HG03469 (cell line): ENCODE measurements at regions not wholly inside any gene's neighbourhood (a gene's known extent, or its start where the extent isn't known, plus 50 kb on each side); places are given as distances from the start of the nearest gene placed in this dataset.
"Not testable (repeated sequence)": the region's sequence is repeated elsewhere in the genome, so short reads cannot be mapped to it uniquely, and the experiment has no call there.

Experiments
- ATAC-seq: cut with Tn5 transposase; IDR thresholded peaks from one replicate; pipeline ENCODE4 v1.9.1; 2021; ENCODE audit warnings: mild to moderate bottlenecking, moderate library complexity, moderate number of reproducible peaks; ENCODE audit not compliant: unreplicated experiment

DNA sequence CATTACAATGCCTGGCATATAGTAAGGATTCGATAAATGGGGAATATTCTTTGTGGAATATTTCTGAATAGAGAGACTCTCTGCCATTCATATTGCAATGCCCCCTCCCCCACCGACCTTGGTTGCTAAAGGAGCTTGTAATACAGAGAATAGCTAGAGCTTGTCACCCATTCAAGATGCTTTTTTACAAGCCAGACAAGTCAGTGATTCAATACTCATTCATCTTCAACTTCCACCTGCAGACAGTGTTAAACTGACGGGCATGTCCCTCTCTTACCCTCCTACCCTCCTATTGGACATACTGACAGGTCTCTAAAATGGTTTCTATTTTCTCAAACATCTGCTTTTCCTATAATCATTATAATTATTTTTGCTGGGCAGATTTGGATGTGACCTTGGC, 257.4 kb downstream of the KCNJ2 start:
- ATAC-seq, result no peak

DNA sequence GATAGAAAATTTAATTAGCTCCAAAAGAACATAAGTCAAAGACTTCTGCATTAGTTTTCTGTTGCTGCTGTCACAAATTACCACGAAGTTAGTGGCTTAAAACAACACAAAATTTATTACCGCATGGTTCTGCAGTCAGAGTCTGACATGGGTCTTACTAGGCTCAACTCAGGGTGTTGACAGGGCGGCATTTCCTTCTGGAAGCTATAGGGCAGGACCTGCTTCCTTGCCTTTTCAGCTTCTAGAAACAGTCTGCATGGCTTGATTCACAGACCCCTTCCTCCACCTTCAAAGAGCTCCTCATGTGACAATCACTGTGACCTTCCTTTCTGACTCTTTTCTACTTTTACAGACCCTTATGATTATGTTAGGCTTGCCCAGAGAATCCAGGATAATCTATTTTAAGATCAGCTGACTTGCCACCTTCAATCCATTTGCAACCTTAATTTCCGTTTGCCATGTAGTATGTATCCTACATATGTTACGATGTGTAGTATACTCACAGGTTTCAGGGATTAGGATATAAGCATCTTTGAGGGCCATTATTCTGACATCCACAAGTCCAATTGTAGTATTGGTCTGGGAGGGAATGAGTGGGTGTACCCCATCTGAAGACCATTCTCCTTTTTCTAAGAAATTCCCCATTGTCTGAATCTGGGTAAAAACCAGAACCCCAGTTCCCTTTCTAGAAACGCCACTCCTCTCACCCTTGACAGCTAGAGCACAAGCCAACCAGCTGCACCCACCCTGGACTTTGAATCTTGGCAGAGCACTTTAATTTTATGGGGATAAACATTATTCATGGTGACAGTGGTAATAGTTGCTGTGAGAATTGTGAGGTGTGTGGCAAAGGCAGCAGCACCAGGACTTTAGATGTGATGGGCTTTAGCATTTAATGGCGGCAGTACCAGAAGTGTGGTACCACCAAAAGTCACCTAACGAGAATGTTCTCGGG, 265.5 kb downstream of the KCNJ2 start:
- no peak for ATAC-seq

DNA sequence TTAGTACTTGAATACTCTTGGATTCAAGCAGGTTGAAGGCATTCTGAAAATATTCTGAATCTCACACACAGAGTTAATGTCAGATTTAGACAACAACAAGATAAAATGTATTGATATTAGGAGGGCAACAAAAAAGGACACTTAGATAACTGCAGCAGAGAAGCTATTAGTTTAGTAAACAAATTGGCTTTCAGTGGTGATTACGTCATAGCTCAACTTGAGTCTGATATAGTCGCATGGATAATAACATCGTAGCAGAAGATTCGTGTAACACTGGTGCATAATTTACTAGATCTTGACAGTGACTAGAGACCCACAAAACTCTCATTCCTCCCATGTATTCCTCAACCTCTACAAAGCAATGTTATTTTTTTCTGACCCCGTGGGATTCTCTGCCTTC, 268.3 kb downstream of the KCNJ2 start:
- ATAC-seq, result no peak

DNA sequence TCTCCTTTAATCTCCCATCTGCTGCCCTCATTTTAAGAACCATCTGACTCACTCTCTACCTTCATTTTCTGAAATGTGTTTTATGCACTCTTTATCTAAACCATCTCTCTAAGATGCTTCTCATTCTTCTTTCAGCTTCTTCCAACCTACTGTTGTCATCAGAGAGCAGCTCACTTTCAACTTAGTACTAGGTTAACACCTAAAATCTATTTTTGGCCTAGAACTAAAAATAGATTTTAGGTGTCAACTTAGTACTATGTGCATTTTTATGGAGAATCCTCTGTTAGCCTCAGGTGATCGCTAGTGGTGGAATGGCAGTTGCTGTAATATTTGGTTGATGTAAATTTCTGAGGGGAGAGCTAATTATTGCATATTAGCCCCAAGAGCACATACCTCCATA, 277.1 kb downstream of the KCNJ2 start:
- ATAC-seq, result no peak

DNA sequence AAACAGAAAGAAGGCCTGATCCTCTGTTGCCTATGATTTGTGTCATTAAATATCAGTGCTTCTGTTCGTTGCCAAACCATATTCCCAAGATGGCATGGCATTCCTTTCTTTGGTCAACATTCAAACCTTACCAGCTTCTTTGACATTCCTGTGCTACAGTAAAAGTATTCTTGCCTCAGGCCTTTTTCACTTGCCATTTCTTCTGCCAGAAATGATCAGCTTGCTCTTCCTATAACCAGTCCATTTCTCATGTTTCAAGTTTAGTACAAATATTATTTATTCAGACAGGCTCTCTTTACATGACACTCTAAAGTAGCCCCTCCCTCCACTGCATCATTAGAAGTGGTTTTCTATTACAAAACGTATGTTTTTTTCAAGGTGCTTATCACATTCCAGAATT, 278.3 kb downstream of the KCNJ2 start:
- ATAC-seq, result no peak

DNA sequence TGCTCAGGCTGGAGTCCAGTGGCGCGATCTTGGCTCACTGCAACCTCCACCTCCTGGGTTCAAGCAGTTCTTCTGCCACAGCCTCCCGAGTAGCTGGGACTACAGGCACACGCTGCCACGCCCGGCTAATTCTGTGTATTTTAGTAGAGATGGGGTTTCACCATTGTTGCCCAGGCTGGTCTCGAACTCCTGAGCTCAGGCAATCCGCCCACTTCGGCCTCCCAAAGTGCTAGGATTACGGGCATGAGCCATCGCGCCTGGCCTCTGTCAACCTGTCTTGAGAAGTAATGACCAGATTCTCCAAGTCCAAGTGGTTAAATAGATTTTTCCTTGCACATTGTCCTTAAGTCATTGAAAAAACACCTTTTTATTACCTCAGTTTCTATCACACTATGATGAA, 283.7 kb downstream of the KCNJ2 start:
- ATAC-seq, result not testable (repeated sequence)

DNA sequence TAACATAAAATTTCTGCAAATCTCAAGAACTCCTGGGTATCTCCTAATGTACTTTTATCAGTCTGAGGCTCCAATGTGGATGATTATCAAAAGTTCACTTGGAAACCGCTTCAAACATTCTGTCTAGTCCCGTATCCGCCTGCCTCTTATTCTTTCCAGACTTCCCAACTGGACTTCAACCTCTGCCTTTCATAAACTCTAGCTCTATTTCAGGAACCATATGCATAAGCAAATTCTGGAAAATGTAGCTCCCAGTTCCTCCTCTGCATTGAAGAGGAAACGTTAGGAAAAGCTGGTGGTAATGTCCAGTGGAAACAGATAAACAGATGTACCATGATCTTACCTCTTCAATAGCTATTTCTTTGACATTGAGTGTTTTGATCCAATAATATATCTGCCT, 285.0 kb downstream of the KCNJ2 start:
- no peak for ATAC-seq

DNA sequence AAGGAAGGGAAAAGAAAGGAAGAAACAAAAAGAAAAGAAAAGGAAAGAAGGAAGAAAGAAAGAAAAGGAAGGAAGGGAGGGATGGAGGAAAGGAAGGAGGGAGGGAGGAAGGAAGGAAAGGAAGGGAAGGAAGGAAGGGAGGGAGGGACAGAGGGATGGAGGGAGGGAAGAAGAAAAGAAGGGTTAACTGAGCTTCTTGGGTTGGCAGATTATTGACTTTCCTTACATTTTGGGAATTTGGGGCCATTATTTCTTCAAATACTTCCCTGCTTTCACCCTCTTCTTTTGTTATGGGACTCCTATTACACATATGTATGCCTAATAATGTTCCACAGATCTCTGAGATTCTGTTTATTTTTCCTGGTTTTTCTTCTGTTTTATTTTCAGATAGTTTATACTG, 285.6 kb downstream of the KCNJ2 start:
- no peak for ATAC-seq

DNA sequence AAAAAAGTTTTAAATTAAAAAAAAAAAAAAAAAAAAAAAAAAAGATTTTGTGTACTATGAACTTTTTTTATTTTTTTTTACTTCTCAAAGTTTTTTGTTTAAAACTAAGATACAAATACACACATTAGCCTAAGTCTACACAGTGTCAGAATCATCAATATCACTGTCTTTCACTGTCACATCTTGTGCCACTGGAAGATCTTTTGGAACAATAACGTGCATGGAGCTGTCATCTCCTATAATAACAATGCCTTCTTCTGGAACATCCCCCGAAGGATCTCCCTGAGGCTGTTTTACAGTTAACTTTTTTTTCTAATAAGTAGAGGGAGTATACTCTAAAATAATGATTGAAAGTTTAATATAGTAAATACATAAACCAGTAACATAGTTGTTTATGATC, 295.7 kb downstream of the KCNJ2 start:
- ATAC-seq, result no peak

DNA sequence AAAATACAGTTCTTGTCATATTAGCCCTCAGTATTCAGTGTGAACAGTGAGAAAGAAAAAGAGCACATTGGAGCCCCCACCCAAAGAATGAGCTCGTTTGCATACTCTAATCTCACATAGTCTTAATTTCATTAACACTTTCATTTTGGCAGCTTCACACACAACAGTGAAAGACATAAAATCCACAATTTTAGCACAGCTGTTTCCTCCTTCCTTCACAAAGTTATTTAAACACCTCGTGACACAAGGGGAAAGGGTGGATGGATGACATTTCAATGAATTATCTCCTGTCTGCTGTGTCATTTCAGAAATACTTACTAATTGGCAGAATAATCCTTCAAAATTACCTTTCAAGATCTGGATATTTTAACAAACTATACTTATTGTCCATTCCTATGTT, 299.3 kb downstream of the KCNJ2 start:
- no peak for ATAC-seq

DNA sequence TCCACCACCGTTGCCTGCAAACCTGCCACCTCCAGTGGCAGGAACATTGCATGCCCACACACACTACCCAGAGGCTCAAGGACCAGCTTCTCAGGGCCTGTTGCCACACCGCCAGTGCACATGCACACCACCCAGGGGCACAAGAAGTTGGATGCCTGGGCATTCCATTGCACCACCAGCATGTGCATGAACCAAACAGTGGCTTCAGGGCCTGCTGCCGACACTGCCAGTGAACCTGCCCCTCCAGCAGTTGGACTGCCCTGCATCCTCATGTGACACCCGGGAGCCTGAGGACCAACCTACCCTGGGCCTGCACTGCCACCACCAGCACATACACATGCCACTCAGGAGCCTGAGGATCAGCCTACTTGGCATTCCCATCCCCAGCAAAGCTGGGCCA, 303.7 kb downstream of the KCNJ2 start:
- no peak for ATAC-seq

DNA sequence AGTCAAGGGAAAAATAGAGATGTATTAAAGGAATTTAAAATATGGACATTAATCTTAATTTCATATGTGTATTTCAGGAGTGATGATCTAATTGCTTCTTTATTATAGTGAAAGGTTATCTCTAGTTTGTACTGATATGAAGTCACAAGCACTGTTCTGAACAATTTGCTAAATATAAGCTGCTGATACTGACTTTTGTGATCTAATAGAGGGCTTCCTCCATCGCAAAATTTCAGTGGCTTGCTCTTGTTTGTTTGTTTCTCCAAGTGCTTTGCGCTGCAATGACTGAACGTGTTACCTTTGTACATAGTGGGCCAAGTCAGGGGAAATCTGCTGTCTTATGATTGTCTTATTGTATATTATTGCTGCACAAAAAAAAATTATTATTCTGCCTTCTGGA, 307.0 kb downstream of the KCNJ2 start:
- ATAC-seq, result no peak

DNA sequence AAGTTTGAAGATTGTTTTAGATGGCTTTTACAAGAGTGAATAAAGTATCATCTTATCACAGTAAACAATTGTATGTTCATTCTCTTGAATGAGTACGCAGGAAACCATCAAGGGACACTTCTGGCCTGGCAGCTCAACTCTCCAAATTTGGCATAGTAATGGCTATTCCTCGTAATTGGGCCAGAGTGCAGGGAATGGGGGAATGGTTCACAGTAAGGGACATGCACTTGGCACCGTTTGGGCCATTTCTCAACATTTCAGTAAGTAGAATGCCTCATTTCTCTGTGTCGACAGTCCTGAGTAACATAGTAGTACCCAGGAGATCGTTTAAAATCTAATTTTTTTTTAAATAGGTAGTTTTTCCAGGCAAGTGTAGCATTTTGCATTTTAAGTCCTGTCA, 309.6 kb downstream of the KCNJ2 start:
- no peak for ATAC-seq

DNA sequence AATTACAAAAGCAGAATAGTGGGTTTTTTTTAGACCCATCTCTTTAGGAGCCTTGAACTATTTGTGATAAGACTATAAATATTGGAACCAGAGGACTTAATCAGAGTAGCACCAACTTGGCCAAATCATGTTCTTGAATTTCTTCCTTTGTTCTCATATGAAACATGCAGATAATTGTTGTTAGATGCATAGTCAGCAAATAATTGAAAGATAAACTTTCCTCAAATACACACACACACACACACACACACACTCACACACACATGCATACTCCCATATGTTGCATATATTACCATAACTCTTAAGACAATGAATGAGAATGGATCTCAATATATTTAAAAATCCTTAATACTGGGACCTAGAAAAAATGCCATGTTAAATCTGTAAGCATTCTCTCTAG, 310.4 kb downstream of the KCNJ2 start:
- no peak for ATAC-seq

DNA sequence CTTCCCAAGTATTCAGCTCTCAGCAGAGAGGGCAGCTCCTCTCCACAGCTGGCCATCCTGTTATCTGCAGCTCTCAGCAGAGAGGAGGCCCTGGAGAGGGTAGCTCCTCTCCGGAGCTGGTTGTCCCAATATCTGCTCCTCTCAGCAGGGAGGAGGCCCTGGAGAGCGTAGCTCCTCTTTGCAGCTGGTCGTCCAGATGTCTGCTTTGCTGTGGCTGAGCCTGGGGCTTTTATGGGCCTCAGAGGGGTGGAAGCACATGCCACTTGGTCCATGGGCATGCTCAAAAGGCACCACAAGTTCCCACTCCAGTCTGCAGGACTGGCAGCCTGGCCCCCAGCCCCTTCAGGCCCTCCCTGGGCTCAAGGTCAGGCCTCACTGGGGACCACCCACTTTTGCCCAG, 314.3 kb downstream of the KCNJ2 start:
- no peak for ATAC-seq

DNA sequence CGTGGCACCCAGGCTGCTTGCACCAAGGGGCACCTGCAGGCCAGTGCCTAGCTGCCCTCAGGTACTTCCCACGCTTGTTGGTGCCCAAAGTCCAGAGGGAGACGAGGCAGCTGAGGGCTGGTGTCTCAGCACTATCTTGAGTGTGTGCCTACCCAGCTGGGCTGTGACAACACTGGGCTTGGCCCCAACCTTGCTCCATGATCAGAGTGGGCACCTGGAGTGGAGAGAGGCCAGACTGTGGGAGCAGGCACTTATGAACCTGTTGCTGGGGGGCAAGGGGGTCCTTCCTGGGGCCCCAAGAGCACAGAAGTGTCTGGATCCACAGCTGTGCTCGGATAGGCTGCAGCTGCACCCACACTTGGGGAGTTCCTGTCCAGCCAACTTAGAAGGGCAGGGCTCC, 314.7 kb downstream of the KCNJ2 start:
- ATAC-seq, result no peak

DNA sequence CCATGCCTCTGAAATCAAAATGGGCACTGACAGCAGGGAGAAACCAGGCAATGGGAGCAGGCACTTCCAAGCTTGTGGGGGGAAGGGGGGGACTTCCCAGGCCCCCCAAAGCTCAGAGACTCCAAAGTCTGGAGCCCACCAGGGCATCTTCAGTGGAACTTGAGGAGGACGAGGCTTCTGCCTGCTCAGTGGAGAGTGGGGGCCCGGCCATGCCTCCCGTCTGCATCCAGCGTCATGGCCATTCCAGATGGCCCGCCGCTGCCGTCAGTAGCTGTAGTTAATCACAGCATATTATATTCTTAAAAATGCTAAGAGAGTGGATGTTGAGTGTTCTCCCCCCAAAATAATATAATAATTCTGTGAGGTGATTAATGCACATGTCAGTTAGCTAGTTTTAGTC, 315.2 kb downstream of the KCNJ2 start:
- no peak for ATAC-seq

DNA sequence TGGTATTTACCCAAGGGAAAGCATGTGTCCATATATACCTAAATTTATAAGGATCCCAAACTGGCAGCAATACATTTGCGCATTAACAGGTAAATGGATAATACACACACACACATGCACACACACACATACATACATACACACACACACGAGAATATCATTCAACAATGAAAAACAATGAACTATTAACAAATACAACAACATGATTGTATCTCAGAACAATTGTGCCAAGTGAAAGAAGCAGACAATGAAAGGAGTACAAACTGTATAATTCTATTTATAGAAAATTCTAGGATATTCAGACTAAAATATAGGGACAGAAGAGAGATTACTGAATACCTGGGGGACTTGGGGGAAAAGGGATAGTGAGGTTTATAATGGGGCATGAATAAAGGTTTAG, 323.0 kb downstream of the KCNJ2 start:
- ATAC-seq, result no peak

DNA sequence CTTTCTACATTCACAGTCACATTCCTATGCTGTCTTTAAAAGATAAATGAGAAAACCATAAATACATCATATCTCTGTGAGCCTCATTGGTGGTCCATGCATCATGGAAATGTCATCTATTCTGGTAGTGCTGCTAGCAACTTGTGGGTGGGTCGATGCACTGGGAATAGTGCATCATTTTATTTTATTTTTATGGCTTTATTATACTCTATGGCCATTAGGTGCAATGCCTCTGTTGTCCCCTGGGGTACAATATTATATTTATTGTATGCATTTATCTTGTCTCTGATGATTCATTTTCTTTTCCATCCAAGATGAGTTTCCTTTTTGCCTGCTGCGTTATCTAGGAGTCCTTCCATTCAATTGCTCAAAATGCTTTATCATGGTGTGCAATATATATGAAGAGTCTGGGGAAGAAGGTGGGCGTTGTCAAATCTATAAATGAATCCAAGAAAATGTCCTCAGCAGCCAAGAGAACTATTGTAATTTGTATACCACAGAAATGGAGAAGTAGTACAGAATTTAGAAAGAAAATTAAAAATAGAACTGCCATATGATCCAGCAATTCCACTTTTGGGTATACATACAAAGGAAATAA, 324.0 kb downstream of the KCNJ2 start:
- no peak for ATAC-seq

DNA sequence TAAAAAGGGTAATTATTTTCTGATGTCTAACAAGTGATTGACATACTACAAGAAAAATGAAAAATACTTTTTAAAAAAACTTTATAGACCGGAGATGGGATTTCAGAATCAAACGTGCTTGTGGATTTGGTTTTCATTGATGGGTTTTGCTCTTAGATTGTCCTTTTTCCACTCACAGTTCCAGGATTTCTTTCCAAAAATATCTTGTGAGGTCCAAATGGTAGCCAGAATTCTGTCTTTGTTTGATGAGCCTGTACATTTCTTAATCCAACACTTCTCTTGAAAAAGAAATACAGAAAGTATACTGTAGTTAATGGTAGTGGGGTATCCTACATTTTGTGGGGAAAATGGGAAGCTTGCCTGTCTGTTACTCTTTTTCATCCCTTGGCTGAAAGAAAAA, 329.3 kb downstream of the KCNJ2 start:
- ATAC-seq, result no peak

DNA sequence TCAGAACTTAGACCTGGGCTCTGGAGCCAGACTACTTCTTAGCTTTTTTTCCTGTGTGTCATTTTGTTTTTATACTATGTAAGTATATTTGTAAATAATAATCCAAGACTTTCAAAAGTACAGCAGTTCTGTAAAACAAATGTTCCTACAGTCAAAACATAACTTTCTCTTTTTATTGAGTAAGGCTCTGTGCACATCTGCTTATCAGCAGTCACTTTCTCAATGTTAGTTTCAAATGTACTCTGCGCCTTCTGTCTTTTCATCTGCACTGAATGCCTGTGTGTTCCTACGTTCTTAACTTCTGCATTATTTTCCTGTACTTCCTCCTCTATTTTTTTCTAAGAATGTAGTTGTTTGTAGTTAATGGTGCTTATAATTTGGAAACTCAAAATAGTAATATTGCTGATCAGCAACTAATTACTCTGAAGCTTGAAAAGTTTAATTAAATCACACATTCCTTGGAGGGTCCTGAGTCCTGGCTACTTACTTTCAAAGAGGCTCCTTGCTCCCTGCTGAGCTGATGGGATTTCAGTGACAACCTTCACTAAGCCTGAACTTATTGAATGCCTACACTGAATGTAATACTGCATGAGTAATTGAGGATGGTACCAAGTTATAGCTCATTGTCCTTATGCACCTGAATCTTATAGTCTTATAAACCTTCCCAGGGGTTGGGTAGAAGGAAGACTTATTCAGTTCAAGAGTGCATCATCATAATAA, 329.9 kb downstream of the KCNJ2 start:
- no peak for ATAC-seq

DNA sequence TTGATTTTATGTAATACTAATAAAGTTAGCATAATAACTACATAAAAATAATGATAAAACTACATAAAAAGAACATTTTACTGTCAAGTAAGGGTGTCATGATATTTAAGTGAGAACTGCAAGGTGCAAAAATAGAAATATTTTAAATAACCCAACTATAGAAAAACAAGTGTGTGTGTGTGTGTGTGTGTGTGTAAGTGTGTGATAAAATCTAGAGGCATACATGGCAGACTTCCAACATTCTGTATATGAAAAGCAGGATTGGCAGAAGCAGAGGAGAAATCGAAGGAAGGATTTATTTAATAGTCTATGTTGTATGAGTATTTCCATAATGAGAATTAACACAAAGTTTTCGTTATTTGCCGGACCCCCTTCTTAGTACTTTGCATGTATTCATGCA, 334.1 kb downstream of the KCNJ2 start:
- no peak for ATAC-seq
